Stomach (tissue), 8 donors: ENCODE measurements at regions not wholly inside any gene's neighbourhood (a gene's known extent, or its start where the extent isn't known, plus 50 kb on each side); places are given as distances from the start of the nearest gene placed in this dataset.

ENCODE experiments used
- DNase-seq, 2 donors: peaks; one replicate each; pipeline versions ENCODE4 v3.0.0 to v3.0.0-alpha.2; 2013 to 2019
- H3K27ac ChIP-seq, 5 donors: fragments of 200-600 bp in 4 of 5; sonication (generic) in 4 of 5; one replicate each; pipeline ENCODE4 v1.5.1; 2013 to 2019; ENCODE audit warnings: mild to moderate bottlenecking in 1 of 5, moderate library complexity in 1 of 5
- H3K27me3 ChIP-seq, 3 donors: fragments of 200-600 bp; sonication (generic); one replicate each; pipeline ENCODE4 v1.5.1; 2017 to 2019; ENCODE audit warnings: mixed run types in 1 of 3
- H3K36me3 ChIP-seq, 4 donors: fragments of 200-600 bp; sonication (generic); 1 replicate in 3 of 4; 2 replicates in 1 of 4; pipeline ENCODE4 v1.5.1; 2016 to 2019
- H3K4me1 ChIP-seq, 4 donors: fragments of 200-600 bp; sonication (generic); one replicate each; pipeline ENCODE4 v1.5.1; 2016 to 2019
- H3K4me3 ChIP-seq, 4 donors: fragments of 200-600 bp; sonication (generic) in 3 of 4; one replicate each; pipeline ENCODE4 v1.5.1; 2016 to 2019; ENCODE audit warnings: mild to moderate bottlenecking in 1 of 4
- H3K9me3 ChIP-seq, 4 donors: fragments of 200-600 bp; sonication (generic); one replicate each; pipeline ENCODE4 v1.5.1; 2016 to 2019
- CTCF ChIP-seq, 7 experiments: fragments of 450-650 bp in 4 of 7; fragments of 200-600 bp in 3 of 7; sonication (generic) in 3 of 7; IDR thresholded peaks; one replicate each; pipeline ENCODE4 v1.5.1; 2016 to 2019; ENCODE audit warnings: antibody characterized with exemption in 7 of 7, control low read depth in 2 of 7, mild to moderate bottlenecking in 1 of 7
- EP300 ChIP-seq: sonication (generic); formaldehyde crosslinking; IDR thresholded peaks from one replicate; pipeline ENCODE4 v1.6.1; 2017; ENCODE audit warnings: antibody characterized with exemption
- POLR2A ChIP-seq, 4 donors: fragments of 450-650 bp; IDR thresholded peaks; one replicate each; pipeline ENCODE4 v1.6.1; 2016; ENCODE audit warnings: antibody characterized with exemption in 4 of 4, control low read depth in 2 of 4, mild to moderate bottlenecking in 1 of 4, moderate library complexity in 1 of 4
- POLR2AphosphoS5 ChIP-seq, 3 donors: sonication (generic); formaldehyde crosslinking; IDR thresholded peaks; one replicate each; pipeline ENCODE4 v1.6.1; 2016; ENCODE audit warnings: antibody characterized with exemption in 3 of 3
- WGBS, 5 donors: extraction: QIAGEN DNeasy Blood & Tissue Kit in 3 of 5; methylation state at CpG; one replicate each; pipeline versions ENCODE4 v1.1.5 to v1.1.7; 2013 to 2018; 5-methylcytosine and 5-hydroxymethylcytosine counted together
- intact Hi-C: fragments of 100-400 bp; cut with DNase I; formaldehyde crosslinking; loops from one replicate; pipeline ENCODE4 v1.15.1; 2023; ENCODE audit warnings: low total_unique reads
- donor health status: healthy with polysubstance abuse.
- donor health status: Bipolar disorder and iron deficiency.
- donor health status: healthy.

DNA sequence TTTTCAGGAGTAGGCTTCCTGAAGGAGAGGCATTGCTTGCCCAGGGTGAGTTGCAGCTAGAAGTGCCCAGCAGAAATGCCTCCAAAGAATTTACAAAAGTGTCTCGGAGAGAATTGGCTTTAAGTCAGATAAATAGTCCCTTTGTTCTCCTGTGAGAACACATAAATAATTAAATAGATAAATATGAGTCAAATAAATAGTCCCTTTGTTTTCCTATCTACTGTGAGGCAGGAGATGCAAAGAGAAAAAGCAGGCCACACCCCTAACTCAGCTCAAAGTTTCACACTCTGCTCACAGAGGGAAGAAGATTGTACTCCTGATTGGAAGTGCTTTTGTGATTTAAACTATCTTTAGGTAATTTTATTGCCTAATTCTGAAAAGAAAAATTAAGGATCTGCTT is 180.7 kb upstream of the PRSS16 start:
- DNase-seq, result no peak
- Histone ChIP-seq H3K4me3 (no peak overlapping the region), H3K9me3 (no peaks in the 10 kb centered on the region), H3K36me3 (no peaks in the 10 kb centered on the region), H3K27ac (no peak overlapping the region), H3K27me3 (peaks cover 0 to 10% (median 0%) of the 10 kb centered on the region in 3 donors), H3K4me1 (no peaks in the 10 kb centered on the region)
- WGBS, 5 donors, result 14 to 44% (median 34%) methylated on average over 1 of the region's 1 CpG
- intact Hi-C loops, result no loop called here
- no peak for TF ChIP-seq POLR2A (IDR thresholded peaks at IDR 0.05)
- no peak for TF ChIP-seq POLR2AphosphoS5 (IDR thresholded peaks at IDR 0.05)
- no peak for TF ChIP-seq EP300
- no peak for TF ChIP-seq CTCF (IDR thresholded peaks at IDR 0.05)

GRCh38 chr6:27073441-27073840 is 174.1 kb upstream of the PRSS16 start:
- no peak overlapping the region for H3K4me3 ChIP-seq
- H3K27me3 ChIP-seq, result peaks cover 0 to 40% (median 0%) of the 10 kb centered on the region in 3 donors
- WGBS, 5 donors, result 86 to 94% (median 87%) methylated on average over 3 of the region's 3 CpGs
- no peaks in the 10 kb centered on the region for H3K36me3 ChIP-seq
- TF ChIP-seq POLR2AphosphoS5 (IDR thresholded peaks at IDR 0.05), result no peak
- TF ChIP-seq CTCF (IDR thresholded peaks at IDR 0.05), result no peak
- no peak for TF ChIP-seq POLR2A (IDR thresholded peaks at IDR 0.05)
- no peak for TF ChIP-seq EP300
- H3K9me3 ChIP-seq, result no peaks in the 10 kb centered on the region
- no peak for DNase-seq
- H3K27ac ChIP-seq, result no peak overlapping the region
- H3K4me1 ChIP-seq, result peaks cover 0 to under 1% (median under 1%) of the 10 kb centered on the region in 4 donors
- intact Hi-C loops, result no loop called here

DNA sequence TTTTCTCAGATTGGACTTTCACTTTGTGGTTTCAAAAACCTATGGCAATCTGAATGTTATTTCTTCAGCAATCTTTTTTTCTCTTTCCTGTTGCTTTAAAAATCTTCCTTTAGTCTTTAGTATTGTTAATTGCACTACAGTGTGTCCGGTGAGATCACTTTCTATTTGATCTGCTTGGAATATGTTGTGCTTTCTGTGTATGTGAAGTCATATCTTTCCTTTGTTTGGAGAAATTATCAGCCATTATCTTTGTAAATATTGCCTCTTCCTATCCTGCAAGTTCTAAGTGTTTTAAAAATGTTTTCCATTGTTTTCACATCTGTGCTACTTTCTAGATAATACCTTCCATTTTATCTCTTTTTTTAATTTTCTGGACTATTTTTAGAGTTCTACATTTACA is 171.4 kb upstream of the PRSS16 start:
- TF ChIP-seq CTCF (IDR thresholded peaks at IDR 0.05) (no peak), POLR2AphosphoS5 (IDR thresholded peaks at IDR 0.05) (no peak), EP300 (no peak), POLR2A (IDR thresholded peaks at IDR 0.05) (no peak)
- Histone ChIP-seq H3K36me3 (no peaks in the 10 kb centered on the region), H3K27ac (no peak overlapping the region), H3K9me3 (no peaks in the 10 kb centered on the region), H3K4me1 (peaks cover 0 to 8% (median 5%) of the 10 kb centered on the region in 4 donors), H3K4me3 (no peak overlapping the region), H3K27me3 (peaks cover 0 to 65% (median 0%) of the 10 kb centered on the region in 3 donors)
- no peak for DNase-seq
- intact Hi-C loops, result no loop called here
- 18 to 50% (median 27%) methylated on average over 1 of the region's 1 CpG for WGBS, 5 donors

- Histone ChIP-seq H3K36me3 (no peaks in the 10 kb centered on the region), H3K27ac (no peak overlapping the region), H3K27me3 (peaks cover 0 to 66% (median 3%) of the 10 kb centered on the region in 3 donors), H3K4me1 (peaks cover 0 to 8% (median 5%) of the 10 kb centered on the region in 4 donors), H3K9me3 (no peaks in the 10 kb centered on the region), H3K4me3 (peak overlapping the region in 3 of 4 donors; percentile 17 to 33 (median 25))
- WGBS, 5 donors, result 0 to 5% (median 3%) methylated on average over 9 of the region's 9 CpGs
- TF ChIP-seq CTCF (IDR thresholded peaks at IDR 0.05) (peak in 4 of 7 experiments; percentile 26 to 71 (median 54)), POLR2A (IDR thresholded peaks at IDR 0.05) (no peak)
- peak; percentile 31 to 85 for DNase-seq
- intact Hi-C loops, result no loop called here
These were observed 168.7 kb upstream of the PRSS16 start for GRCh38 chr6:27078734-27079357.
